Astrocyte (in vitro differentiated cells and primary cell): ENCODE measurements at regions not wholly inside any gene's neighbourhood (a gene's known extent, or its start where the extent isn't known, plus 50 kb on each side); places are given as distances from the start of the nearest gene placed in this dataset.

Experiments used
- DNase-seq: peaks from one replicate; pipeline ENCODE4 v3.0.0-alpha.2; 2010; ENCODE audit warnings: low read depth
- FAIRE-seq: peaks from 2 replicates; lab custom pipeline; 2011; peaks lifted over from hg19 to GRCh38; lab: Jason Lieb, UNC
- H2AFZ ChIP-seq: 2 replicates; pipeline ENCODE4 v1.6.0; 2012; ENCODE audit warnings: low read depth, low read length, inconsistent platforms
- H3K27ac ChIP-seq: 2 replicates; pipeline ENCODE4 v1.5.1; 2011; ENCODE audit warnings: low read depth, low read length, inconsistent platforms
- H3K27me3 ChIP-seq: 2 replicates; pipeline ENCODE4 v1.6.0; 2011; ENCODE audit warnings: low read length, inconsistent platforms; ENCODE audit not compliant: insufficient read depth
- H3K36me3 ChIP-seq: 2 replicates; pipeline ENCODE4 v1.5.1; 2011; ENCODE audit warnings: low read length, inconsistent platforms; ENCODE audit not compliant: insufficient read depth
- H3K4me1 ChIP-seq: 2 replicates; pipeline ENCODE4 v1.5.1; 2011; ENCODE audit warnings: low read length, inconsistent platforms; ENCODE audit not compliant: insufficient read depth
- H3K4me2 ChIP-seq: 2 replicates; pipeline ENCODE4 v1.6.0; 2012; ENCODE audit warnings: low read length, inconsistent platforms
- H3K4me3 ChIP-seq: 2 replicates; pipeline ENCODE4 v1.5.1; 2011; ENCODE audit warnings: low read depth, mild to moderate bottlenecking, low read length, inconsistent platforms; ENCODE audit not compliant: insufficient read depth
- H3K79me2 ChIP-seq: 2 replicates; pipeline ENCODE4 v1.6.0; 2012; ENCODE audit warnings: mild to moderate bottlenecking, low read length, inconsistent platforms; ENCODE audit not compliant: insufficient read depth
- H3K9ac ChIP-seq: 2 replicates; pipeline ENCODE4 v1.6.0; 2012; ENCODE audit warnings: mild to moderate bottlenecking, low read length, inconsistent platforms
- H3K9me3 ChIP-seq: 2 replicates; pipeline ENCODE4 v1.5.1; 2012; ENCODE audit warnings: low read depth, mild to moderate bottlenecking, low read length, inconsistent platforms; ENCODE audit not compliant: insufficient read depth
- H4K20me1 ChIP-seq: 2 replicates; pipeline ENCODE4 v1.6.0; 2012; ENCODE audit warnings: low read length, inconsistent platforms; ENCODE audit not compliant: insufficient read depth
- H3K27ac Mint-ChIP-seq: one replicate; pipeline ENCODE4 v1.8.0; 2021; ENCODE audit warnings: mild to moderate bottlenecking, mixed read lengths; ENCODE audit not compliant: unreplicated experiment
- H3K27me3 Mint-ChIP-seq: one replicate; pipeline ENCODE4 v1.8.0; 2021; ENCODE audit warnings: low read depth, mixed read lengths; ENCODE audit not compliant: unreplicated experiment
- H3K36me3 Mint-ChIP-seq: one replicate; pipeline ENCODE4 v1.8.0; 2021; ENCODE audit warnings: low read depth, mixed read lengths; ENCODE audit not compliant: unreplicated experiment
- H3K4me1 Mint-ChIP-seq: one replicate; pipeline ENCODE4 v1.8.0; 2021; ENCODE audit warnings: low read depth, mixed read lengths; ENCODE audit not compliant: unreplicated experiment
- H3K4me3 Mint-ChIP-seq: one replicate; pipeline ENCODE4 v1.8.0; 2021; ENCODE audit warnings: mild to moderate bottlenecking, moderate library complexity, mixed read lengths; ENCODE audit not compliant: unreplicated experiment
- H3K9me3 Mint-ChIP-seq: one replicate; pipeline ENCODE4 v1.8.0; 2021; ENCODE audit warnings: mild to moderate bottlenecking, mixed read lengths; ENCODE audit not compliant: unreplicated experiment
- EZH2 ChIP-seq: IDR thresholded peaks from 2 replicates; pipeline ENCODE4 v1.6.1; 2012; ENCODE audit warnings: mild to moderate bottlenecking, low read length, inconsistent platforms; ENCODE audit not compliant: insufficient read depth
- TF ChIP-seq, protein P1 (sequence below): IDR thresholded peaks from 2 replicates; pipeline ENCODE4 v1.5.1; 2011; ENCODE audit warnings: low read depth, mild to moderate bottlenecking, inconsistent platforms, low read length, moderate library complexity; ENCODE audit not compliant: insufficient read depth

DNA sequence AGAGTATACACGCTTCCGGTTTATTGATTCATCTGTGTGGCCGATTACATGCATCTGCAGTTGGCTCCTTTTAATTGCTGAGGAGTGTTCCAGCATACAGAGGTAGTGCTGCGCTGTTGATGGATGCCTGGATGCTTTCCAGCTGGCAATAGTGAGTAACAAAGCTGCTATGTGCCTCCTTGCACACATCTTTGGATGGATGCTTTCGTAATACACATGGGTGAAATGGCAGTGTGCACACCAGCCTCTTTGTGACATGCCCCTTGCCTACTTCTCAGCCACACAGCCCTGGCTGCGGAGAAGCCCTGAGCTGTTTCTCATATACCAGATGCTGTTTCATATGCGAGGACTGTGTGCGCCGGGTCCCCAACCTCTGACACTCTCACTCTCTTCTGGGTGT, 151.0 kb downstream of the GADD45G start:
- H3K9ac ChIP-seq: no peak overlapping the region
- no peak overlapping the region for H3K27ac ChIP-seq
- H3K36me3 ChIP-seq: no peaks in the 10 kb centered on the region
- H3K4me2 ChIP-seq: no peak overlapping the region
- no peaks in the 10 kb centered on the region for H3K9me3 ChIP-seq
- H3K79me2 ChIP-seq: no peaks in the 10 kb centered on the region
- no peak for TF ChIP-seq EZH2
- TF ChIP-seq, protein P1, sequence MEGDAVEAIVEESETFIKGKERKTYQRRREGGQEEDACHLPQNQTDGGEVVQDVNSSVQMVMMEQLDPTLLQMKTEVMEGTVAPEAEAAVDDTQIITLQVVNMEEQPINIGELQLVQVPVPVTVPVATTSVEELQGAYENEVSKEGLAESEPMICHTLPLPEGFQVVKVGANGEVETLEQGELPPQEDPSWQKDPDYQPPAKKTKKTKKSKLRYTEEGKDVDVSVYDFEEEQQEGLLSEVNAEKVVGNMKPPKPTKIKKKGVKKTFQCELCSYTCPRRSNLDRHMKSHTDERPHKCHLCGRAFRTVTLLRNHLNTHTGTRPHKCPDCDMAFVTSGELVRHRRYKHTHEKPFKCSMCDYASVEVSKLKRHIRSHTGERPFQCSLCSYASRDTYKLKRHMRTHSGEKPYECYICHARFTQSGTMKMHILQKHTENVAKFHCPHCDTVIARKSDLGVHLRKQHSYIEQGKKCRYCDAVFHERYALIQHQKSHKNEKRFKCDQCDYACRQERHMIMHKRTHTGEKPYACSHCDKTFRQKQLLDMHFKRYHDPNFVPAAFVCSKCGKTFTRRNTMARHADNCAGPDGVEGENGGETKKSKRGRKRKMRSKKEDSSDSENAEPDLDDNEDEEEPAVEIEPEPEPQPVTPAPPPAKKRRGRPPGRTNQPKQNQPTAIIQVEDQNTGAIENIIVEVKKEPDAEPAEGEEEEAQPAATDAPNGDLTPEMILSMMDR: no peak
- Mint-ChIP-seq H3K9me3 (peaks cover 2% of the 10 kb centered on the region), H3K27me3 (peaks cover 72% of the 10 kb centered on the region), H3K4me3 (no peak overlapping the region), H3K27ac (no peak overlapping the region), H3K4me1 (no peaks in the 10 kb centered on the region), H3K36me3 (no peaks in the 10 kb centered on the region)
- H3K4me3 ChIP-seq: no peak overlapping the region
- H2AFZ ChIP-seq: no peak overlapping the region
- H4K20me1 ChIP-seq: no peaks in the 10 kb centered on the region
- H3K4me1 ChIP-seq: peaks cover 6% of the 10 kb centered on the region
- DNase-seq (peak; percentile 56), FAIRE-seq (no peak)
- peaks cover 3% of the 10 kb centered on the region for H3K27me3 ChIP-seq

DNA sequence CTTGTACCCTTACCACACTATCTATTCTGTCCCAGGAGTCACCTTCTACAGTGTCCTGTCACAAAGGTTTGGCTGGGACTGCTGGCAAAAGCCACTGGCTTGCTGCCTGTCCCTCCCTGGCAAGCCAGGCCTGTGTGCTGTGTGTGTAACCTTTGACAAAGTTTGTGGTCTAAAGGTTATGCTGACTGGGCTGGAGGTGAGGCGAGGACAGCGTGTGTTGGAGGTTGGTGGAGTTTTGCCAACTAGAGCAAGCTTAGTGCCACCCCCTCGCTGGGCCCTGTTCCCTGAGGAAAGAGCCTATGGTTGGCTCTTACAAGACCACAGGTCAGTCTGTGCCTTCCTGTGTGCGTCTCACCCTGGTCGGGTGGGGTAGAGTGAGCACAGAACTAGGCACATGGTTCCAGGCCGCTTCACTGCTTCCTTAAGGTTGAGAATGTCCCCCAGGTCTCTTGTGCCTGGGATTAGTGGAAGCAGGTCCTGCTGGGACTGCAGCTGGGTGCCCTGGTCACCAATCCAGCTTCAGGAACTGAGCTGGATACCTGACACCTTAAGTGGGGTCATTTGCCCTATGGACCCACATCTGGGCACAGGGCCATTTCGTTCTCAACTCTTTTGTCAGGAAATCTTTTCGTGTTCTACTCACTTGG, 152.2 kb downstream of the GADD45G start:
- H3K4me2 ChIP-seq: no peak overlapping the region
- no peaks in the 10 kb centered on the region for H3K36me3 ChIP-seq
- no peak for DNase-seq
- Mint-ChIP-seq H3K27ac (no peak overlapping the region), H3K36me3 (no peaks in the 10 kb centered on the region), H3K4me1 (no peaks in the 10 kb centered on the region), H3K4me3 (no peak overlapping the region), H3K27me3 (peaks cover 74% of the 10 kb centered on the region), H3K9me3 (no peaks in the 10 kb centered on the region)
- H3K27ac ChIP-seq: no peak overlapping the region
- H3K9me3 ChIP-seq: no peaks in the 10 kb centered on the region
- H2AFZ ChIP-seq: no peak overlapping the region
- H3K79me2 ChIP-seq: no peaks in the 10 kb centered on the region
- peaks cover 6% of the 10 kb centered on the region for H3K4me1 ChIP-seq
- H3K27me3 ChIP-seq: peaks cover 3% of the 10 kb centered on the region
- H3K9ac ChIP-seq: no peak overlapping the region
- no peak overlapping the region for H3K4me3 ChIP-seq
- H4K20me1 ChIP-seq: no peaks in the 10 kb centered on the region
- no peak for TF ChIP-seq EZH2
- no peak for FAIRE-seq

DNA sequence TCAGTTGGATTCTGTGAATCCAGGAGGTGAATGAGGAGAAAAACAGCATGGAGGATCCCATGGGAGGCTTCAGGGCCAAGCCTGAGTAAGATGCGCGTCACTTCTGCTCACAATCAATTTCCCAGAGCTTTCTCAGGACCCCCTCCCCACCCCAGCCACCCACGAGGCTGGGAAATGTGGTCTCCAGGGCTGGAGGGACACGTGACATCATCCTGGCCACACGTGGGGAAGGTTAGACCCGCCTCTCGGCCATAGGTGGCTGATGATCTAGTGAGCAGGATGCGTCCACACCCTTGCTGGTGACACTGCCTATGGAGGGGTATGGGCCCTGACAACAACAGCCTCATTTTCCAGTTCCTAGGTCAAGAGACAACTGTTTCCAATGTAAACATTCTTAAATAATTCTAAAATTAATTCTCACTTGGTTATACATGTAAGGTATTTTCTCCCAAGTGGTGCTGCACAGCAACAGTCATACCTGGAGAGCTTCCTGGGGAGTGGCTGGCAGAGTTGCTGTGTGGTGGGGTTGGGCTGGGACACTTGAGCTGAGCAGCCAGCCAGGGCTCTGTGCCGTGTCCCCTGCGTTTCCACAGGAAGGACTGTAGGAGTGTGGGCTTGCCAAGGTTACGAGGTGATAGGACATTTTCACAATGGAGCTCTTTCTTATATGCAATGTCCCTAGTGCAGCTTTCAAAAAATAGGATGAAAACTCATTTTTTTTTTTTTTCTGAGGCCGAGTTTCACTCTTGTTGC, 153.1 kb downstream of the GADD45G start:
- H3K9me3 ChIP-seq: no peaks in the 10 kb centered on the region

More for the DNA sequence above, 153.1 kb downstream of the GADD45G start:
- no peaks in the 10 kb centered on the region for H3K9me3 Mint-ChIP-seq
- no peak for FAIRE-seq
- no peak overlapping the region for H3K27ac Mint-ChIP-seq
- H3K36me3 Mint-ChIP-seq: no peaks in the 10 kb centered on the region
- no peaks in the 10 kb centered on the region for H3K36me3 ChIP-seq
- no peak overlapping the region for H3K4me2 ChIP-seq
- H4K20me1 ChIP-seq: no peaks in the 10 kb centered on the region
- no peak overlapping the region for H3K4me3 ChIP-seq
- no peak overlapping the region for H3K4me3 Mint-ChIP-seq
- no peak overlapping the region for H3K27ac ChIP-seq
- H3K27me3 Mint-ChIP-seq: peaks cover 75% of the 10 kb centered on the region
- peaks cover 6% of the 10 kb centered on the region for H3K4me1 ChIP-seq
- H3K79me2 ChIP-seq: no peaks in the 10 kb centered on the region
- H2AFZ ChIP-seq: no peak overlapping the region
- no peak for TF ChIP-seq EZH2
- TF ChIP-seq, protein P1: no peak
- H3K4me1 Mint-ChIP-seq: no peaks in the 10 kb centered on the region
- H3K9ac ChIP-seq: no peak overlapping the region
- DNase-seq: no peak
- H3K27me3 ChIP-seq: peaks cover 3% of the 10 kb centered on the region
